HEK293T (cell line): ENCODE measurements at regions not wholly inside any gene's neighbourhood (a gene's known extent, or its start where the extent isn't known, plus 50 kb on each side); places are given as distances from the start of the nearest gene placed in this dataset.

Experiments
- CTCF ChIA-PET: fragments of 350-600 bp; formaldehyde crosslinking; extraction: SDS; loops from one replicate; lab custom pipeline; 2021; ENCODE audit warnings: antibody characterized with exemption, inconsistent platforms; lab: Yijun Ruan, JAX
- POLR2A ChIA-PET: fragments of 350-600 bp; formaldehyde crosslinking; extraction: SDS; loops from one replicate; lab custom pipeline; 2020; ENCODE audit warnings: antibody characterized with exemption, inconsistent platforms; lab: Yijun Ruan, JAX
- DNase-seq: peaks from one replicate; pipeline ENCODE4 v3.0.0; 2012; ENCODE audit warnings: mixed read lengths; ENCODE audit errors: extremely low spot score
- ARNT ChIP-seq: fragments of 450-650 bp; IDR thresholded peaks from 2 replicates; pipeline ENCODE4 v1.6.1; 2017; ENCODE audit warnings: mild to moderate bottlenecking
- BHLHE40 ChIP-seq: fragments of 450-650 bp; IDR thresholded peaks from 2 replicates; pipeline ENCODE4 v1.6.1; 2016; ENCODE audit warnings: mild to moderate bottlenecking, moderate library complexity, borderline replicate concordance
- CTBP1 ChIP-seq: fragments of 450-650 bp; IDR thresholded peaks from 2 replicates; pipeline ENCODE4 v1.6.1; 2016; ENCODE audit warnings: borderline replicate concordance
- ELF4 ChIP-seq: fragments of 450-650 bp; IDR thresholded peaks from 2 replicates; pipeline ENCODE4 v1.6.1; 2017; ENCODE audit warnings: antibody characterized with exemption
- FOXA1 ChIP-seq: fragments of 450-650 bp; IDR thresholded peaks from 2 replicates; pipeline ENCODE4 v1.6.1; 2016; ENCODE audit warnings: mild to moderate bottlenecking
- FOXK2 ChIP-seq: fragments of 450-650 bp; IDR thresholded peaks from 2 replicates; pipeline ENCODE4 v1.6.1; 2016; ENCODE audit warnings: mild to moderate bottlenecking
- FOXM1 ChIP-seq: fragments of 450-650 bp; IDR thresholded peaks from 2 replicates; pipeline ENCODE4 v1.6.1; 2017; ENCODE audit warnings: mild to moderate bottlenecking, borderline replicate concordance
- HDGF ChIP-seq: fragments of 450-650 bp; IDR thresholded peaks from 2 replicates; pipeline ENCODE4 v1.6.1; 2017; ENCODE audit warnings: antibody characterized with exemption, borderline replicate concordance
- L3MBTL2 ChIP-seq: fragments of 450-650 bp; conservative IDR thresholded peaks from 2 replicates; pipeline ENCODE4 v1.6.1; 2016; ENCODE audit warnings: mild to moderate bottlenecking
- LEF1 ChIP-seq: fragments of 450-650 bp; IDR thresholded peaks from 2 replicates; pipeline ENCODE4 v1.6.1; 2017; ENCODE audit warnings: mild to moderate bottlenecking, borderline replicate concordance
- NFRKB ChIP-seq: fragments of 450-650 bp; IDR thresholded peaks from 2 replicates; pipeline ENCODE4 v1.6.1; 2016; ENCODE audit warnings: mild to moderate bottlenecking, moderate library complexity
- PKNOX1 ChIP-seq: fragments of 450-650 bp; IDR thresholded peaks from 2 replicates; pipeline ENCODE4 v1.6.1; 2016
- SP1 ChIP-seq: fragments of 450-650 bp; IDR thresholded peaks from 2 replicates; pipeline ENCODE4 v1.6.1; 2017
- SUZ12 ChIP-seq: fragments of 450-650 bp; IDR thresholded peaks from 2 replicates; pipeline ENCODE4 v1.6.1; 2016; ENCODE audit warnings: mild to moderate bottlenecking
- TARDBP ChIP-seq: fragments of 450-650 bp; IDR thresholded peaks from 2 replicates; pipeline ENCODE4 v1.6.1; 2016
- ZNF384 ChIP-seq: fragments of 450-650 bp; IDR thresholded peaks from 2 replicates; pipeline ENCODE4 v1.6.1; 2016

GRCh38 chr5:148950471-148950863 is 112.4 kb downstream of the SH3TC2 start:
- TF ChIP-seq L3MBTL2 (no peak), FOXA1 (no peak), CTBP1 (no peak), TARDBP (no peak), NFRKB (no peak), ELF4 (no peak), HDGF (no peak), ZNF384 (no peak), BHLHE40 (no peak), PKNOX1 (no peak)
- POLR2A ChIA-PET = no interaction called here
- CTCF ChIA-PET = interaction anchor here (1.1 to 1.6 kb wide), 2 partner anchors 8 to 209 kb away, joined by 3 read pairs; no protein-coding TSS in a partner anchor
- DNase-seq = no peak

GRCh38 chr5:148950892-148951291 is 112.0 kb downstream of the SH3TC2 start:
- CTCF ChIA-PET = interaction anchor here (1.4 to 1.6 kb wide), 2 partner anchors 11 to 209 kb away, joined by 3 to 5 read pairs; no protein-coding TSS in a partner anchor
- POLR2A ChIA-PET = no interaction called here
- TF ChIP-seq BHLHE40 (no peak), CTBP1 (no peak), SP1 (no peak), FOXM1 (no peak), ELF4 (no peak), FOXK2 (no peak), ZNF384 (no peak), ARNT (no peak), L3MBTL2 (no peak), LEF1 (no peak), SUZ12 (no peak)
- DNase-seq = no peak

GRCh38 chr5:148951612-148952011 is 111.2 kb downstream of the SH3TC2 start:
- no peak for TF ChIP-seq SP1
- TF ChIP-seq ARNT = no peak
- TF ChIP-seq LEF1 = no peak
- TF ChIP-seq HDGF = no peak
- TF ChIP-seq FOXA1 = no peak
- TF ChIP-seq CTBP1 = no peak
- TF ChIP-seq L3MBTL2 = no peak
- no peak for TF ChIP-seq BHLHE40
- TF ChIP-seq FOXM1 = no peak
- TF ChIP-seq TARDBP = no peak
- TF ChIP-seq FOXK2 = no peak
- TF ChIP-seq ZNF384 = no peak
- no peak for TF ChIP-seq ELF4
- no peak for TF ChIP-seq SUZ12
- TF ChIP-seq PKNOX1 = no peak
- TF ChIP-seq NFRKB = no peak
- ChIA-PET CTCF (interaction anchor here (1.4 to 1.6 kb wide), 2 partner anchors 12 to 210 kb away, joined by 3 to 5 read pairs; no protein-coding TSS in a partner anchor), POLR2A (no interaction called here)
- no peak for DNase-seq

- TF ChIP-seq ELF4 (no peak), PKNOX1 (no peak), TARDBP (no peak), BHLHE40 (no peak), SUZ12 (no peak), FOXA1 (no peak), FOXK2 (no peak), FOXM1 (no peak), ARNT (no peak), ZNF384 (no peak), SP1 (no peak), LEF1 (no peak), NFRKB (no peak), HDGF (no peak), L3MBTL2 (no peak), CTBP1 (no peak)
- CTCF ChIA-PET = interaction anchor here (1.4 kb wide), 1 partner anchor 13 kb away, joined by 5 read pairs; no protein-coding TSS in a partner anchor
These were observed 110.6 kb downstream of the SH3TC2 start for GRCh38 chr5:148952097-148952867.

GRCh38 chr5:148953711-148954110 is 109.2 kb downstream of the SH3TC2 start:
- no peak for DNase-seq
- CTCF ChIA-PET = interaction anchor here (0.8 kb wide), 1 partner anchor 220 kb away, joined by 3 read pairs; no protein-coding TSS in a partner anchor
- POLR2A ChIA-PET = no interaction called here
- TF ChIP-seq ZNF384 (no peak), PKNOX1 (no peak), ELF4 (no peak), SP1 (no peak), SUZ12 (no peak), ARNT (no peak), BHLHE40 (no peak), LEF1 (no peak), L3MBTL2 (no peak), CTBP1 (no peak), TARDBP (no peak), FOXK2 (no peak), HDGF (no peak), NFRKB (no peak), FOXM1 (no peak), FOXA1 (no peak)

More at GRCh38 chr5:148952097-148952867, 110.6 kb downstream of the SH3TC2 start:
- POLR2A ChIA-PET = no interaction called here
- DNase-seq = no peak
